PC-3 (cell line): ENCODE measurements at regions not wholly inside any gene's neighbourhood (a gene's known extent, or its start where the extent isn't known, plus 50 kb on each side); places are given as distances from the start of the nearest gene placed in this dataset.

Source experiments
- ATAC-seq: fragments of 200-7000 bp; cut with Tn5 transposase; 2 replicates; pipeline ENCODE4 v1.9.1; 2020; ENCODE audit warnings: mild to moderate bottlenecking, moderate library complexity
- BruUV-seq: library from RNA; stranded (reverse); fragments of 400-500 nt; replicated peaks from 2 replicates; lab custom pipeline; 2021; lab: Mats Ljungman, UMichigan
- CTCF ChIA-PET: fragments of 300-600 bp; sonication (Branson Sonifier 250); formaldehyde crosslinking; loops from one replicate; lab custom pipeline; 2022; ENCODE audit warnings: antibody characterized with exemption; lab: Charles Lee
- POLR2A ChIA-PET: fragments of 300-600 bp; sonication (Branson Sonifier 250); formaldehyde crosslinking; loops from one replicate; lab custom pipeline; 2022; ENCODE audit warnings: antibody characterized with exemption; ENCODE audit not compliant: unreplicated experiment; lab: Charles Lee
- DNase-seq: peaks from one replicate; pipeline ENCODE4 v3.0.0-alpha.2; 2015
- H2AFZ ChIP-seq: fragments of 300-600 bp; sonication (generic); 2 replicates; pipeline ENCODE4 v1.6.0; 2016; ENCODE audit warnings: antibody characterized with exemption, low read length
- H3F3A ChIP-seq: fragments of 300-600 bp; sonication (generic); one replicate; pipeline ENCODE4 v1.6.0; 2017; ENCODE audit warnings: antibody characterized with exemption, low read length, control low read depth, mild to moderate bottlenecking; ENCODE audit not compliant: unreplicated experiment
- H3K27ac ChIP-seq: fragments of 300-600 bp; sonication (generic); 2 replicates; pipeline ENCODE4 v1.5.1; 2016; ENCODE audit warnings: mild to moderate bottlenecking, low read length
- H3K27me3 ChIP-seq: fragments of 300-600 bp; sonication (generic); 2 replicates; pipeline ENCODE4 v1.6.1; 2016; ENCODE audit warnings: low read length, mixed read lengths
- H3K36me3 ChIP-seq: fragments of 300-600 bp; sonication (generic); 2 replicates; pipeline ENCODE4 v1.6.1; 2016; ENCODE audit warnings: low read depth, mixed run types, low read length, mixed read lengths
- H3K4me1 ChIP-seq: fragments of 300-600 bp; sonication (generic); 2 replicates; pipeline ENCODE4 v1.5.1; 2016; ENCODE audit warnings: low read length; ENCODE audit not compliant: insufficient read depth
- H3K4me2 ChIP-seq: fragments of 300-600 bp; sonication (generic); 2 replicates; pipeline ENCODE4 v1.6.0; 2016; ENCODE audit warnings: low read length
- H3K4me3 ChIP-seq: fragments of 300-600 bp; sonication (generic); 2 replicates; pipeline ENCODE4 v1.5.1; 2016; ENCODE audit warnings: mild to moderate bottlenecking, low read length, mixed read lengths
- H3K79me2 ChIP-seq: fragments of 300-600 bp; sonication (generic); 2 replicates; pipeline ENCODE4 v1.6.1; 2017; ENCODE audit warnings: low read length, mixed read lengths
- H3K9ac ChIP-seq: fragments of 300-600 bp; sonication (generic); 2 replicates; pipeline ENCODE4 v1.6.0; 2016; ENCODE audit warnings: mild to moderate bottlenecking, low read length
- H3K9me2 ChIP-seq: fragments of 300-600 bp; sonication (generic); replicated peaks from 2 replicates; pipeline ENCODE4 v1.6.1; 2016; ENCODE audit warnings: mixed run types, low read length, mixed read lengths
- H3K9me3 ChIP-seq: fragments of 300-600 bp; sonication (generic); 2 replicates; pipeline ENCODE4 v1.6.1; 2016; ENCODE audit warnings: low read length, mixed read lengths
- H4K20me1 ChIP-seq: fragments of 300-600 bp; sonication (generic); 2 replicates; pipeline ENCODE4 v1.6.1; 2016; ENCODE audit warnings: low read length, mixed read lengths
- CTCF ChIP-seq: fragments of 300-600 bp; sonication (generic); conservative IDR thresholded peaks from 2 replicates; pipeline ENCODE4 v1.5.1; 2017; ENCODE audit warnings: antibody characterized with exemption, low read depth, mild to moderate bottlenecking, low read length
- EZH2 ChIP-seq: fragments of 300-600 bp; sonication (generic); IDR thresholded peaks from one replicate; pipeline ENCODE4 v1.6.1; 2017; ENCODE audit warnings: antibody characterized with exemption, mild to moderate bottlenecking, low read length; ENCODE audit not compliant: unreplicated experiment
- EZH2phosphoT487 ChIP-seq: fragments of 300-600 bp; sonication (generic); IDR thresholded peaks from 2 replicates; pipeline ENCODE4 v1.6.1; 2018; ENCODE audit warnings: mild to moderate bottlenecking, antibody characterized with exemption, low read length, borderline replicate concordance
- intact Hi-C: fragments of 100-400 bp; cut with micrococcal nuclease; formaldehyde crosslinking; loops from 2 replicates; pipeline ENCODE4 v1.9.0; 2023

GRCh38 chr5:161988077-161988476 lies 79.5 kb upstream of the GABRG2 start:
- DNase-seq: no peak
- Histone ChIP-seq H3K27ac (no peak overlapping the region), H3K9ac (no peak overlapping the region), H3F3A (no peaks in the 10 kb centered on the region), H2AFZ (no peak overlapping the region), H3K4me3 (no peak overlapping the region), H3K9me2 (no peaks in the 10 kb centered on the region), H3K36me3 (no peaks in the 10 kb centered on the region), H3K79me2 (no peaks in the 10 kb centered on the region), H3K4me1 (no peaks in the 10 kb centered on the region), H4K20me1 (no peaks in the 10 kb centered on the region), H3K27me3 (no peaks in the 10 kb centered on the region), H3K9me3 (0 out of 2 replicates have a peak, but pooled peaks cover 10% of the 10 kb centered on the region), H3K4me2 (no peak overlapping the region)
- no TSS peak for BruUV-seq
- intact Hi-C loops: no loop called here
- ChIA-PET POLR2A (no interaction called here), CTCF (no interaction called here)
- no peak for TF ChIP-seq CTCF
- TF ChIP-seq EZH2phosphoT487: no peak
- no peak for TF ChIP-seq EZH2
- no peak for ATAC-seq
